Endothelial cell of umbilical vein (primary cell): ENCODE measurements at regions not wholly inside any gene's neighbourhood (a gene's known extent, or its start where the extent isn't known, plus 50 kb on each side); places are given as distances from the start of the nearest gene placed in this dataset.

Source experiments
- JUN ChIP-seq: IDR thresholded peaks from 2 replicates; pipeline ENCODE4 v1.6.1; 2011; ENCODE audit warnings: borderline replicate concordance, low read depth; ENCODE audit not compliant: insufficient read length, insufficient read depth
- MYC ChIP-seq: IDR thresholded peaks from one replicate; pipeline ENCODE4 v1.6.1; 2011; ENCODE audit warnings: mild to moderate bottlenecking, low read depth, low read length
- TF ChIP-seq, protein P1 (sequence below), 2 donors: IDR thresholded peaks; 1 replicate in 1 of 2; 2 replicates in 1 of 2; pipeline ENCODE4 v1.5.1; 2011; ENCODE audit warnings: low read length in 2 of 2, mild to moderate bottlenecking in 2 of 2, moderate library complexity in 2 of 2, control low read depth in 1 of 2, inconsistent platforms in 1 of 2, low read depth in 1 of 2; ENCODE audit not compliant: insufficient read depth in 1 of 2; ENCODE audit errors: extremely low read depth in 1 of 2

DNA sequence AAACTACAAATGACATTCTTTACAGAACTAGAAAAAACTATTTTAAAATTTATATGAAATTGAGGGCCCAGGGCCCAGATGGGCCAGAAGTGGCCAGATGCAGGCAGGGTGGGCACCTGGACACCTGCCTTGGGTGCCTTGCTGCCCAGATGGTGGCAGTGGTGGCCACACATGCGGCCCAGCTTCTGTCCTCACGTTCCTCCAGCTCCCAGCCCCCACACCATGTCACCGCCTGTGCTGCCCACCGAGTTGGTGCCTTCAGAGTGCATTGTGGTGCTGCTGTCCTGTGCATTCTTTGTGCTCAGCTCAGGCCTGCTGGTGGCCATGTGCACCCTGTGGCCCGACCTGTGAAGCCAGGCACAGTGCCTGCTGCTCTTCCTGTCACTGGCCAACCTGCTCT lies 216.8 kb upstream of the CXADR start:
- TF ChIP-seq, protein P1, sequence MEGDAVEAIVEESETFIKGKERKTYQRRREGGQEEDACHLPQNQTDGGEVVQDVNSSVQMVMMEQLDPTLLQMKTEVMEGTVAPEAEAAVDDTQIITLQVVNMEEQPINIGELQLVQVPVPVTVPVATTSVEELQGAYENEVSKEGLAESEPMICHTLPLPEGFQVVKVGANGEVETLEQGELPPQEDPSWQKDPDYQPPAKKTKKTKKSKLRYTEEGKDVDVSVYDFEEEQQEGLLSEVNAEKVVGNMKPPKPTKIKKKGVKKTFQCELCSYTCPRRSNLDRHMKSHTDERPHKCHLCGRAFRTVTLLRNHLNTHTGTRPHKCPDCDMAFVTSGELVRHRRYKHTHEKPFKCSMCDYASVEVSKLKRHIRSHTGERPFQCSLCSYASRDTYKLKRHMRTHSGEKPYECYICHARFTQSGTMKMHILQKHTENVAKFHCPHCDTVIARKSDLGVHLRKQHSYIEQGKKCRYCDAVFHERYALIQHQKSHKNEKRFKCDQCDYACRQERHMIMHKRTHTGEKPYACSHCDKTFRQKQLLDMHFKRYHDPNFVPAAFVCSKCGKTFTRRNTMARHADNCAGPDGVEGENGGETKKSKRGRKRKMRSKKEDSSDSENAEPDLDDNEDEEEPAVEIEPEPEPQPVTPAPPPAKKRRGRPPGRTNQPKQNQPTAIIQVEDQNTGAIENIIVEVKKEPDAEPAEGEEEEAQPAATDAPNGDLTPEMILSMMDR (IDR thresholded peaks at IDR 0.05; ENCODE audit: extremely low read depth in 1 of 2, insufficient read depth in 1 of 2, low read depth in 1 of 2, low read length in 2 of 2) = no peak
- TF ChIP-seq JUN = no peak
- no peak for TF ChIP-seq MYC
